K562 (cell line): ENCODE measurements at regions not wholly inside any gene's neighbourhood (a gene's known extent, or its start where the extent isn't known, plus 50 kb on each side); places are given as distances from the start of the nearest gene placed in this dataset.

Source experiments
- ATAC-seq: fragments of 200-7000 bp; cut with Tn5 transposase; 3 replicates; pipeline ENCODE4 v1.9.1; 2020; ENCODE audit warnings: moderate library complexity
- BruUV-seq: library from RNA; stranded (reverse); fragments of 400-500 nt; replicated peaks from 2 replicates; lab custom pipeline; 2021; lab: Mats Ljungman, UMichigan
- CTCF ChIA-PET: fragments of 300-600 bp; formaldehyde crosslinking; extraction: SDS; loops from one replicate; lab custom pipeline; 2021; ENCODE audit warnings: low intra/inter-chr PET ratio; lab: Yijun Ruan, JAX
- POLR2A ChIA-PET: fragments of 300-600, 350-650 bp; sonication (Branson Sonifier 250); formaldehyde crosslinking; extraction: SDS; loops from one replicate; lab custom pipeline; 2021; ENCODE audit warnings: antibody characterized with exemption, inconsistent platforms; lab: Yijun Ruan, JAX
- DNase-seq, 4 experiments: peaks; one replicate each; pipeline versions ENCODE4 v3.0.0 to v3.0.0-alpha.2; 2011 to 2018; ENCODE audit warnings: low spot score in 3 of 4, mixed read lengths in 3 of 4; ENCODE audit errors: extremely low read depth in 1 of 4
- FAIRE-seq: peaks from 2 replicates; lab custom pipeline; 2011; peaks lifted over from hg19 to GRCh38; lab: Jason Lieb, UNC
- H2AFZ ChIP-seq: 2 replicates; pipeline ENCODE4 v1.6.0; 2011; ENCODE audit warnings: low read depth, low read length, control low read depth, inconsistent platforms
- H3K27ac ChIP-seq: fragments of 200-600 bp; 3 replicates; pipeline ENCODE4 v1.8.0; 2011; ENCODE audit warnings: low read depth, mild to moderate bottlenecking, control low read depth, inconsistent platforms, low read length, moderate library complexity, mixed read lengths; ENCODE audit errors: extremely low read depth
- H3K27me3 ChIP-seq, 2 experiments: fragments of 300-600 bp in 1 of 2; 2 replicates in 1 of 2; 3 replicates in 1 of 2; pipeline versions ENCODE4 v1.6.0 to v1.8.0; 2011; ENCODE audit warnings: inconsistent platforms in 2 of 2, low read length in 2 of 2, mild to moderate bottlenecking in 1 of 2, mixed read lengths in 1 of 2, moderate library complexity in 1 of 2; ENCODE audit not compliant: control insufficient read depth in 2 of 2, insufficient read depth in 2 of 2
- H3K36me3 ChIP-seq: fragments of 300-600 bp; 3 replicates; pipeline ENCODE4 v1.8.0; 2011; ENCODE audit warnings: mild to moderate bottlenecking, low read length, inconsistent platforms; ENCODE audit not compliant: control insufficient read depth, insufficient read depth
- H3K4me1 ChIP-seq, 2 experiments: fragments of 200-600 bp in 1 of 2; replicated peaks in 1 of 2; 2 replicates in 1 of 2; 3 replicates in 1 of 2; pipeline versions ENCODE4 v1.5.1 to v1.8.0; 2011; ENCODE audit warnings: inconsistent platforms in 2 of 2, low read length in 2 of 2, mild to moderate bottlenecking in 1 of 2, mixed read lengths in 1 of 2, moderate library complexity in 1 of 2; ENCODE audit not compliant: control insufficient read depth in 2 of 2, insufficient read depth in 2 of 2
- H3K4me2 ChIP-seq: 2 replicates; pipeline ENCODE4 v1.6.1; 2011; ENCODE audit warnings: low read length, control low read depth, inconsistent platforms, mixed read lengths; ENCODE audit not compliant: insufficient read depth
- H3K4me3 ChIP-seq: fragments of 200-600 bp; sonication (generic), shearing (Covaris generic); 2 replicates; pipeline ENCODE4 v1.5.1; 2016; ENCODE audit warnings: control low read depth, inconsistent platforms
- H3K79me2 ChIP-seq: fragments of 200-600 bp; 3 replicates; pipeline ENCODE4 v1.8.0; 2011; ENCODE audit warnings: low read length, inconsistent platforms; ENCODE audit not compliant: control insufficient read depth, insufficient read depth
- H3K9ac ChIP-seq, 2 experiments: 2 replicates each; pipeline versions ENCODE4 v1.6.0 to v1.6.1; 2011; ENCODE audit warnings: low read depth in 2 of 2, low read length in 2 of 2, control low read depth in 1 of 2, inconsistent platforms in 1 of 2, mild to moderate bottlenecking in 1 of 2, mixed read lengths in 1 of 2; ENCODE audit not compliant: insufficient read depth in 1 of 2
- H3K9me1 ChIP-seq: one replicate; pipeline ENCODE4 v1.6.0; 2011; ENCODE audit warnings: inconsistent platforms, mild to moderate bottlenecking, low read length, moderate library complexity; ENCODE audit not compliant: control insufficient read depth, insufficient read depth
- H3K9me3 ChIP-seq: replicated peaks from 2 replicates; pipeline ENCODE4 v1.5.1; 2011; ENCODE audit warnings: low read depth, low read length, inconsistent platforms; ENCODE audit not compliant: control insufficient read depth, insufficient read depth
- H4K20me1 ChIP-seq: replicated peaks from 2 replicates; pipeline ENCODE4 v1.6.1; 2011; ENCODE audit warnings: low read length, inconsistent platforms, mixed read lengths; ENCODE audit not compliant: control insufficient read depth, insufficient read depth
- EWSR1 ChIP-seq: fragments of 450-650 bp; IDR thresholded peaks from 2 replicates; pipeline ENCODE4 v1.6.1; 2018; ENCODE audit warnings: borderline replicate concordance, mild to moderate bottlenecking, low read depth, moderate library complexity; ENCODE audit not compliant: partially characterized antibody
- NR2C2 ChIP-seq, 2 experiments: fragments of 200-800 bp in 1 of 2; sonication (Bioruptor generic) in 1 of 2; sonication (generic) in 1 of 2; formaldehyde crosslinking in 1 of 2; IDR thresholded peaks; 2 replicates each; pipeline versions ENCODE4 v1.6.1 to v1.8.0; 2016 to 2022; ENCODE audit warnings: mild to moderate bottlenecking in 1 of 2, missing compliant biosample characterization in 1 of 2, missing genetic modification characterization in 1 of 2, missing genetic modification reagents in 1 of 2
- PPARD ChIP-seq: fragments of 250-450 bp; sonication (Bioruptor Pico); IDR thresholded peaks from 2 replicates; pipeline ENCODE4 v1.8.0; 2022; ENCODE audit warnings: inconsistent platforms, mild to moderate bottlenecking, moderate library complexity
- ZNF668 ChIP-seq: fragments of 250-450 bp; sonication (Bioruptor Pico); IDR thresholded peaks from 2 replicates; pipeline ENCODE4 v1.8.0; 2022; ENCODE audit warnings: mild to moderate bottlenecking, inconsistent platforms
- WGBS: fragments of 100-300 bp; shearing (Covaris generic); methylation state at CpG from one replicate; pipeline ENCODE4 v1.1.6; 2016; ENCODE audit warnings: low coverage, mixed read lengths; ENCODE audit not compliant: insufficient coverage; ENCODE audit errors: missing lambda C conversion rate; 5-methylcytosine and 5-hydroxymethylcytosine counted together
- in situ Hi-C: fragments of 300-500 bp; cut with MboI; formaldehyde crosslinking; loops from 4 replicates; pipeline ENCODE4 v1.15.0; 2018; ENCODE audit warnings: inconsistent platforms, mixed read lengths
- intact Hi-C: fragments of 100-400 bp; cut with micrococcal nuclease; formaldehyde crosslinking; loops from 2 replicates; pipeline ENCODE4 v1.14.2; 2022
- TF ChIP-seq, protein P1 (sequence below): sonication (generic); formaldehyde crosslinking; IDR thresholded peaks from 2 replicates; pipeline ENCODE4 v1.8.0; 2023; ENCODE audit warnings: missing genetic modification reagents, mild to moderate bottlenecking, borderline replicate concordance

DNA sequence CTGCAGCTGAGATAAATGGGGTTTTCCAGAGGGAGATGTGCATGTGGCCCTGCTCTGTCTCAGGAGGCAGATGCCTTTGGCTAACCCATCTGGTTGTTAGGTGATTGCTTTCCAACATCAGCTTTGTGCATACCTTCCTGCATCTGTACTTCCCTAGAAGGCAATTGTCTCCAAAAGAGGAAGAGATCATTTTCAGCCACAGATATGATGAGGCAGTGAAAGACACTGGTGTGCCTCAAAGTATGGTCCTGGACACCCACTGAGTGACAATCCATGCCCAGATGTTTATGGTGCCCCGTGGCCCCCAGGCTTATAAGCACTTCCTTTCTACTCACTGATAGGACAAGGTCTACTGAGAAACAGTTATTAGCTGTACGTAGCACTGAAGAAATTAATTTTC, 117.5 kb upstream of the NR2F2 start (continued):
- TF ChIP-seq, protein P1, sequence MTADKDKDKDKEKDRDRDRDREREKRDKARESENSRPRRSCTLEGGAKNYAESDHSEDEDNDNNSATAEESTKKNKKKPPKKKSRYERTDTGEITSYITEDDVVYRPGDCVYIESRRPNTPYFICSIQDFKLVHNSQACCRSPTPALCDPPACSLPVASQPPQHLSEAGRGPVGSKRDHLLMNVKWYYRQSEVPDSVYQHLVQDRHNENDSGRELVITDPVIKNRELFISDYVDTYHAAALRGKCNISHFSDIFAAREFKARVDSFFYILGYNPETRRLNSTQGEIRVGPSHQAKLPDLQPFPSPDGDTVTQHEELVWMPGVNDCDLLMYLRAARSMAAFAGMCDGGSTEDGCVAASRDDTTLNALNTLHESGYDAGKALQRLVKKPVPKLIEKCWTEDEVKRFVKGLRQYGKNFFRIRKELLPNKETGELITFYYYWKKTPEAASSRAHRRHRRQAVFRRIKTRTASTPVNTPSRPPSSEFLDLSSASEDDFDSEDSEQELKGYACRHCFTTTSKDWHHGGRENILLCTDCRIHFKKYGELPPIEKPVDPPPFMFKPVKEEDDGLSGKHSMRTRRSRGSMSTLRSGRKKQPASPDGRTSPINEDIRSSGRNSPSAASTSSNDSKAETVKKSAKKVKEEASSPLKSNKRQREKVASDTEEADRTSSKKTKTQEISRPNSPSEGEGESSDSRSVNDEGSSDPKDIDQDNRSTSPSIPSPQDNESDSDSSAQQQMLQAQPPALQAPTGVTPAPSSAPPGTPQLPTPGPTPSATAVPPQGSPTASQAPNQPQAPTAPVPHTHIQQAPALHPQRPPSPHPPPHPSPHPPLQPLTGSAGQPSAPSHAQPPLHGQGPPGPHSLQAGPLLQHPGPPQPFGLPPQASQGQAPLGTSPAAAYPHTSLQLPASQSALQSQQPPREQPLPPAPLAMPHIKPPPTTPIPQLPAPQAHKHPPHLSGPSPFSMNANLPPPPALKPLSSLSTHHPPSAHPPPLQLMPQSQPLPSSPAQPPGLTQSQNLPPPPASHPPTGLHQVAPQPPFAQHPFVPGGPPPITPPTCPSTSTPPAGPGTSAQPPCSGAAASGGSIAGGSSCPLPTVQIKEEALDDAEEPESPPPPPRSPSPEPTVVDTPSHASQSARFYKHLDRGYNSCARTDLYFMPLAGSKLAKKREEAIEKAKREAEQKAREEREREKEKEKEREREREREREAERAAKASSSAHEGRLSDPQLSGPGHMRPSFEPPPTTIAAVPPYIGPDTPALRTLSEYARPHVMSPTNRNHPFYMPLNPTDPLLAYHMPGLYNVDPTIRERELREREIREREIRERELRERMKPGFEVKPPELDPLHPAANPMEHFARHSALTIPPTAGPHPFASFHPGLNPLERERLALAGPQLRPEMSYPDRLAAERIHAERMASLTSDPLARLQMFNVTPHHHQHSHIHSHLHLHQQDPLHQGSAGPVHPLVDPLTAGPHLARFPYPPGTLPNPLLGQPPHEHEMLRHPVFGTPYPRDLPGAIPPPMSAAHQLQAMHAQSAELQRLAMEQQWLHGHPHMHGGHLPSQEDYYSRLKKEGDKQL (CRISPR knock-in tag): no peak

DNA sequence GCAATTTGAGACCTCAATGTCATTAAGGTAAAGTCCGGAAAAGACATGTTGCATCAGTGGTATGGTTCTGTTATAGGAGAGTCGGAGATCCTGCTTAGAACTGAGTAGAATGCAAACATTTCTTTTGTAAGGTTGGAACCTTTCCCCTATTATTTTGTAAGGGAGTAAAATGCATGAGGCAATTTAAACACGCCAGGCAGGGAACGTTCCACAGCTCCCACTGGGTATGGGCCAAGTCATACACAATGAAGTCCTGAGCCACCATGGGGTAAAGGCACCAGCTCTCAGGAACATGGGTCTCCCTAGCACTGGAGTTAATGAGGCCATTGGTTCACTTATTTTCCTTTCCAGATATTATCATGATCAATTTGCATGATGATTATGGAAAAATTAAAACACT, 116.6 kb upstream of the NR2F2 start:
- in situ Hi-C loops: no loop called here
- Histone ChIP-seq H3K27ac (no peak overlapping the region), H3K79me2 (no peaks in the 10 kb centered on the region), H4K20me1 (no peaks in the 10 kb centered on the region), H2AFZ (no peak overlapping the region), H3K27me3 (no peaks in the 10 kb centered on the region), H3K4me2 (no peak overlapping the region), H3K4me3 (no peak overlapping the region), H3K9ac (no peak overlapping the region), H3K9me3 (no peaks in the 10 kb centered on the region; the same call in 1 of the 2 replicates), H3K4me1 (no peaks in the 10 kb centered on the region), H3K9me1 (no peaks in the 10 kb centered on the region), H3K36me3 (no peaks in the 10 kb centered on the region; the same call in 2 of the 3 replicates)
- FAIRE-seq: no peak
- intact Hi-C loops: no loop called here
- ChIA-PET POLR2A (no interaction called here), CTCF (no interaction called here)
- no peak for TF ChIP-seq EWSR1
- TF ChIP-seq PPARD (CRISPR knock-in tag): no peak
- TF ChIP-seq NR2C2 (CRISPR knock-in tag; IDR thresholded peaks at IDR 0.05): no peak
- no peak for TF ChIP-seq NR2C2 (tag; IDR thresholded peaks at IDR 0.05)
- TF ChIP-seq ZNF668 (CRISPR knock-in tag): no peak
- no peak for ATAC-seq
- no peak for DNase-seq
- BruUV-seq: no TSS peak
- WGBS: 76% methylated on average over 4 of the region's 4 CpGs
